SJCRH30 (cell line): ENCODE measurements at regions not wholly inside any gene's neighbourhood (a gene's known extent, or its start where the extent isn't known, plus 50 kb on each side); places are given as distances from the start of the nearest gene placed in this dataset.

ENCODE experiments used
- DNase-seq, 2 experiments: peaks; one replicate each; pipeline ENCODE4 v3.0.0-alpha.2; 2015 to 2020
- H3K27ac ChIP-seq: fragments of 250-450 bp; sonication (Bioruptor Pico); 2 replicates; pipeline ENCODE4 v1.5.1; 2020; ENCODE audit warnings: mild to moderate bottlenecking, moderate library complexity
- H3K27me3 ChIP-seq: fragments of 250-450 bp; sonication (Bioruptor Pico); 2 replicates; pipeline ENCODE4 v1.5.1; 2020; ENCODE audit warnings: mild to moderate bottlenecking, moderate library complexity
- H3K36me3 ChIP-seq: fragments of 250-450 bp; sonication (Bioruptor Pico); 2 replicates; pipeline ENCODE4 v1.5.1; 2020; ENCODE audit warnings: mild to moderate bottlenecking, moderate library complexity
- H3K4me1 ChIP-seq: fragments of 250-450 bp; sonication (Bioruptor Pico); 2 replicates; pipeline ENCODE4 v1.5.1; 2020; ENCODE audit warnings: mild to moderate bottlenecking, moderate library complexity
- H3K4me3 ChIP-seq: fragments of 250-450 bp; sonication (Bioruptor Pico); 2 replicates; pipeline ENCODE4 v1.5.1; 2020; ENCODE audit warnings: mild to moderate bottlenecking, moderate library complexity
- H3K9me3 ChIP-seq: fragments of 250-450 bp; sonication (Bioruptor Pico); replicated peaks from 2 replicates; pipeline ENCODE4 v1.5.1; 2020; ENCODE audit warnings: mild to moderate bottlenecking, moderate library complexity

DNA sequence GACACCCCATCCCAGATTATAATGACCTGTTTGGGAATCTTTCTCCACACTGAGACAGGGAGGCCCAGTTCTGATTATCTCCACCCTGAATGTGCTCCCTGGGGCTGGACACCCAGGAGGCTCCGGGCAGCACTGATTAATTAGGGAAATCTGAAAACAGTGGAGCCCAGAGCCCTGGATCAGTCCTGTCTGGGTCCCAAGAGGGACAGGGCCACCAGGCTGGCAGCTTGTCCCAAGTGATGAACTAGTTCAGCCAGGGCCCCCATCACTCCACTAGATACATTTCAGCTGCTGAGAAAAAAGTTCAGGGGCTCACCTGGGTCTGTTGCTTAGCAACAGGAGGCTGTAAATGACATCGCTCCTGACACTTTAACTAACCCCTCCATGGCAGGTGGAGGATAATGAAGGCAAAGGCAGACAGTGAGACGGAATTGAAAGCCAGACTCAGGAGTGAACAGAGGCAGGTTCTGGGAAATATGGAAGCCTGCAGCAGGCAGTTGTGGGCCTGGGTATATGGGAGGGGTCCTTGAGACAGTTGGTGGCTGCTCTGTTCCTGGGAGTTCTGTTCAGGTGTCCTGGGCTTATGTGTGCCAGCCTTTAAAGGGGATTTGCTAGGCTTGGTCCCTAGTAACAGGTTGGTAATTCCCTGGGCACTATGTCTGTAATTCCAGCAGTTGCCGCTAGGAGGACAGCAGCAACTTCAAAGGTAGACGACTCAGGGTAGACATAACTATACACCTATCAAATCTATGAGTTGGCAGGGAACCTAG lies 78.3 kb upstream of the CTNNBL1 start:
- no peaks in the 10 kb centered on the region for H3K27me3 ChIP-seq
- no peaks in the 10 kb centered on the region for H3K9me3 ChIP-seq
- H3K4me1 ChIP-seq: no peaks in the 10 kb centered on the region
- no peaks in the 10 kb centered on the region for H3K36me3 ChIP-seq
- H3K4me3 ChIP-seq: no peak overlapping the region
- DNase-seq: peak; percentile 58 to 86
- H3K27ac ChIP-seq: no peak overlapping the region

DNA sequence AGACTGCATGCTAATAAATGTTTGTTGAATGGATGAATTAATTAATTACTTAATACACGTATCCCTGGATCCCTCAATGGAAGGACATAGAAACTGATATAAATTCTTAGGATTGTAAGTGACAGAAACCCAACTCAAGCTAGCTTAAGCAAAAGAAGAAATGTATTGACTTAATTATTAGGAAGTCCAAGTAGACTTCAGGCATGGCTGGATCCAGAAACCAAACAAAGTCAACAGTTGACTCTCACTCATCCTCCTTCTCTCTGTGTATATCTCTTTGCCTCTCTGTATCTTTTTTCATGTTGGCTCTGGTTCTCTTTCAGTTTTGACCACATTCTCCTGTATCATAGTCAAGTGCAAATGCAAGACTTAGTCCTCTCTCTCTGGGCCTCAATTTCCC lies 82.0 kb upstream of the CTNNBL1 start:
- Histone ChIP-seq H3K4me1 (no peaks in the 10 kb centered on the region), H3K4me3 (no peak overlapping the region), H3K9me3 (no peaks in the 10 kb centered on the region), H3K27me3 (no peaks in the 10 kb centered on the region), H3K36me3 (no peaks in the 10 kb centered on the region), H3K27ac (no peak overlapping the region)
- no peak for DNase-seq

DNA sequence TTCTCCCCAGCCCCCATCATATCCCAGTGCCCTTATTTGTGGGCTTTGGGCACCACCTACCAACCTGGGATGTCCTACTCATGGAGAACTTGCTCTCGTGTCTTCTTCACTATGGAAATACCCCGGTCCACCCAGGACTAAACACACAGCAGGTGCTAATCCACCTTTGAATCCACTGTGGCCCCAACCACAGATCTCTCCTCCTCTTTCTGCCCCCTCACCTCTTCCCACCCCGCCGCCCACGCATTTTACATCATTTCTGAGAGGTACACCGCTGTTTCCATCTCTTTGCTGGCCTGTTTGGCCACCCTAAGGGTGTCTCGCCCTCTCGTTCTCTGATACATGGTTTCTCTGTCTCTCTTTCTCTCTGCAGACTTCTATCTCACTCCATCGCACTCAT lies 82.5 kb upstream of the CTNNBL1 start:
- Histone ChIP-seq H3K27ac (no peak overlapping the region), H3K36me3 (no peaks in the 10 kb centered on the region), H3K27me3 (no peaks in the 10 kb centered on the region), H3K4me3 (no peak overlapping the region), H3K4me1 (no peaks in the 10 kb centered on the region), H3K9me3 (no peaks in the 10 kb centered on the region)
- DNase-seq: no peak

DNA sequence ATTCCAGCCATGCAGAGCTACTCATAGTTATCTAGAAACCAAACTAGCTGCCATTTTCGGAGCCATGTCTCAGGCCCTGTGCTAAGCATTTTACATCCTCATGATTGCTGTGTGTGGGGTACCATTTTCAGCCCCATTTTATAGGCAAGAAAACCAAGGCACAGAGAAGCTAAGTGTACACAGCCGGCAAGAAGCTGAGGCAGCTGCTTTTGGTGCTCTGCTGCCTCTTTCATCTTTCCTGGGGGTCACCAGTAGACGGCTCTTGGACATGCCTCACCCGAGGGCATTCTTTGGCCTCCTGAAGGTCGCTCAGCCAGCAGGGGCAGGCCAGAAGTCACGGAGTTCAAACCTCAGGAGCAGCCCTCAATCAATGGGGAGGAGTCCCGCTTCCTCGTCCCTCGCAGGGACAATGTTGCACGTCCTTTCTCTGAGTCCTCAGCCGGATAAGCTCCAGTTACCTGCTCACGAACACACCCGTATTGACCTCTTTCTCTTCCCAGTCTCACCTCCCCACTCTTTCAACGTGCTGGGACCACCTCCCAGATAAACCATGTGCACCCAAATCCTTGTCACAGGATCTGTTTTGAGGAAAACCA lies 82.6 kb upstream of the BLCAP start:
- DNase-seq: no peak
- H3K4me3 ChIP-seq: no peak overlapping the region
- H3K27me3 ChIP-seq: no peaks in the 10 kb centered on the region
- H3K27ac ChIP-seq: no peak overlapping the region
- no peaks in the 10 kb centered on the region for H3K4me1 ChIP-seq
- no peaks in the 10 kb centered on the region for H3K9me3 ChIP-seq
- H3K36me3 ChIP-seq: no peaks in the 10 kb centered on the region

DNA sequence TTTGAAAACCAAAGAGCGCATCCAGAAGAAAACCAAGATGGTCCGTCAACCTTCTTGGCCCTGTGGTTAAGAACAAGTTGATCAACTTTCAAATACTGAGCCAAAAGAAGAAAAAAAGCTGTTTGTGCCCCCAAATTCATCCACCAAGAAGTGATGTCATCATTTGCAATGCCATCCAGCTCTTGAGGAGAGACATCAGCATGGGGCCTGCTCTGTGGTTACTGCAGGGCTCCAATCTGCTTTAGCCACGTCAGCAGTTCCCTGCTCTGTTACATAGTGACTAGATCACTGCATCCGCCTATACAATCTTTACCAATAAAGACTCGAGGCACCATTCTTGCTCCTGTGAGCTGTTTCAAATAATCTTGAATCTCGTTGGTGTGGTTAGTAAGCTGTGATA lies 75.0 kb upstream of the BLCAP start:
- H3K4me1 ChIP-seq: no peaks in the 10 kb centered on the region
- H3K27me3 ChIP-seq: peaks cover 8% of the 10 kb centered on the region; the same call in 1 of the 2 replicates
- H3K27ac ChIP-seq: no peak overlapping the region
- no peaks in the 10 kb centered on the region for H3K9me3 ChIP-seq
- H3K36me3 ChIP-seq: no peaks in the 10 kb centered on the region
- no peak for DNase-seq
- H3K4me3 ChIP-seq: no peak overlapping the region

DNA sequence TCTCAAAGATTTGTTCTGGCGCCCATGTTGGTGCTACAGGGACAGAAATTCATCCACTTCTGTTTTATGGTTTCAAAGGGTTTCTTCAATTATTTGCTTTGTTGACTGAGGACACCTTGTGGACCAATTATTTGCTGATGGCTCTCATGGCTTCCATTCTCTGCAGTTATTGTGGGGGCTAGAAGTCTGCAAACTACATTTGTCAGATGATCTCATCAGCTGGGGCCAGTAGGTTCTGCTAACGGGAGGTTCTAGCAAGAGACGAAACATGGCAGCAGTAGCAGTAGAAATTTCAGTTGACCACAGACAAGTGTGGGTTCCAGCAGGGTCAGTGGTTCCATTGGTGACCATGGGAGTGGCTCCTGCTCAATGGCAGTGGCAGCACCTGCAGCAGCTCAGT lies 72.8 kb upstream of the BLCAP start:
- Histone ChIP-seq H3K4me3 (no peak overlapping the region), H3K36me3 (no peaks in the 10 kb centered on the region), H3K4me1 (no peaks in the 10 kb centered on the region), H3K27me3 (peaks cover 8% of the 10 kb centered on the region; the same call in 1 of the 2 replicates), H3K27ac (no peak overlapping the region), H3K9me3 (no peaks in the 10 kb centered on the region)
- no peak for DNase-seq

DNA sequence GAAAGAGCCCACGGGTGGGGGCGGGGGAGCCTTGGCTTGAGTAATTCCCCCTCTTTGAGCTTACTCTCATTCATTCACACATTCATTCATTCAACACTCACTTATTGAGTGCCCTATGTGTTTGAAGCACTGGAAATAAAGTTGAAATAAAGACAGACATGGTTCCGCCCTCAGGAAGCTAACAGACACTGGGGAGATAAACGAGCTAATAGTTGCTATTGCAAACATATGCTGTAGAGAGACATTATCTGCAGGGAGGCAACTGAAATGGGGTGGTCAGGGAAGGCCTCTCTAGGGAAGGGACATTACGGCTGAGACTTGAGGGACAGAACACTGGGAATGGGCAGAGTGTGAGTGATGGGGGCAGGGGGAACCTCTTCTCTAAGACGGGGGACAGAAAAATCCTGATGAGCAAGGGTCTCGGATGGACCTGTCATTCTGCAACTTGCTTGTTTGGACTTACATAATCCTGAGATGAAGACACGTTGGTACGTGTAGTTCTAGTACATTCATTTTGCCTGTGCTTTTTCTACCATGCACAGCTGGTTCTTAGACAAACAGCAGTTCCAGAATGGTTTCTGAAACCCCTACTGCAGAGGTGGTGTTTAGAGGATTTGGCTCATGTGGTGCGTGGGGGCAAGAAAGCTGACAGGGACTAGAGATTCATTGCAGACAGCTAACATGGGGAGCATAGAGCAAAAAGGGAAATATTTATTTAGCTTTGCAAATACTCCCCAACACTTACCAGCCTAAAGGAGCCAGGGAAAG lies 71.1 kb upstream of the BLCAP start:
- Histone ChIP-seq H3K4me1 (no peaks in the 10 kb centered on the region), H3K36me3 (no peaks in the 10 kb centered on the region), H3K27me3 (peaks cover 8% of the 10 kb centered on the region; the same call in 1 of the 2 replicates), H3K4me3 (no peak overlapping the region), H3K9me3 (no peaks in the 10 kb centered on the region), H3K27ac (no peak overlapping the region)
- no peak for DNase-seq

DNA sequence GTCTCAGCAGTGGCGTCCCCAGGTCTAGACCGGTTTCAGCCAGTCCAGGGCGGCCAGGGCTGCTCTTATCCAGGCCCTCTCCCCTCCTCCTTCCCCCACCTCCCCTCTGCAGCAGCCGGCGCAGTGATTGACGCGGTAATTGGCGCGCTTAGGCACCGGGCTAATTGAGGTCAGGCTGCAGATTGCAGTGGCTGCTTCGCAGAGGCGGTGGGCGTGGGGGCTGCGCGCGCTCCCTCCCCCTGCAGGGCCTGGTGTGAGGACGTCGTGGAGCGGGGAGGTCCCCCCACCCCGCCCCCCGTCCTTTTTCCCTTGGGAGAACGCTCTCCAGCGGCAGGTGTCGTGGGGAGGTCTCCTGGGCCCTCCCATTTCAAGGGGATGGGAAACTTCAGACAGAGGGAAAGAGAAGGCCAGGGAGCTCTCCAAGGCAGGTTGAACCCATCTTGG lies 70.4 kb upstream of the BLCAP start:
- Histone ChIP-seq H3K36me3 (no peaks in the 10 kb centered on the region), H3K27ac (no peak overlapping the region), H3K27me3 (peaks cover 8% of the 10 kb centered on the region; the same call in 1 of the 2 replicates), H3K4me1 (no peaks in the 10 kb centered on the region), H3K9me3 (no peaks in the 10 kb centered on the region), H3K4me3 (no peak overlapping the region)
- no peak for DNase-seq

DNA sequence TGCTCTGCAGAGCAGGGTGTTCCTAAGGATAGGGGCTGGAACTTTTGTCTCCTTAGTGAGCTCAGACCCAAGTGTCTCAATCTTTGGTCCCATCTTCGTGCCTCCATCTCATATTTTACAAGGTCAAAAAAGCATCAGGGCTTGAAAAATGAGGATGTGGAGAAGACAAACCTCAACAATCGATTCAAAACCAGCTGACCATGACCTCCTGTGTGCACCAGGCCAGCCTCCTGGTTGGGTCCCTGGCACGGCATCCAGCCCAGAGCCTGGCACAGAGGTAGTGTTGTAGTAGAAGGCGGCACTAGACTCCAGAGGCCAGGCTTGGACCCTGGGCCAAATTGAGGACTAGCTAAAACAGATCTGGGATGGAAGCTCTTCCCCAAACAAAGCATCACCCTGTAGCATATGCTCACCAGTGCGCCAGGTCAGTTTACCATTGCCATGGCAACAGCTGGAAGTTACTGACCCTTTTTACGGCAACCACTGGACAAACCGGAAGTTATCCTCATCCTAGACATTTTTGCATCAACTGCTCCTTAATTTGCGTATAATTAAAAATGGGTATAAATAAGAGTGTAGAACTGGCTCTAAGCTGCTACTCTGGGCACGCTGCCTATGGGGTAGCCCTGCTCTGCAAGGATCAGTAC lies 69.3 kb upstream of the BLCAP start:
- no peak overlapping the region for H3K4me3 ChIP-seq
- no peaks in the 10 kb centered on the region for H3K4me1 ChIP-seq
- H3K27me3 ChIP-seq: peaks cover 12% of the 10 kb centered on the region; the same call in 1 of the 2 replicates
- peak in 1 of 2 experiments; percentile 24 for DNase-seq
- no peaks in the 10 kb centered on the region for H3K9me3 ChIP-seq
- H3K36me3 ChIP-seq: no peaks in the 10 kb centered on the region
- H3K27ac ChIP-seq: no peak overlapping the region

DNA sequence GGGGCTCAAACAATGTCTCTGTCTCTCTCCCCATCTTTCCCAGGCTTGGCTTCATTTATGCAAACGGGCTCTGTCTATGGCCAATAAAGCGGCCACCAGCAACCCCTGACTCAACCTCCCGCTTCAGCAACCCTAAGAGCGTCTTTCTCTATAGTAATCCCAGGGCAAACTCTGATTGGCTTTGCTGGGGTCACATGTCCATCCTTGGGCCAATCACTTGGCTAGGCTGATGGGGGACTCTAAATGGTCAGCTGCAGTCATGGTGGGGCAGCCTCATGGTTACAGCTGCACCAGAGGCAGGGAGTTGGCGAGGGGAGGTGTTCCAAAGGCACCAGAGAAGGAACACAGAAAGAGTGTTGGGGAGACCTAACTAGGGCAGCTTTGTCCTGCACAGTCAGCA lies 68.5 kb upstream of the BLCAP start:
- no peak for DNase-seq
- Histone ChIP-seq H3K27ac (no peak overlapping the region), H3K9me3 (no peaks in the 10 kb centered on the region), H3K36me3 (no peaks in the 10 kb centered on the region), H3K4me1 (no peaks in the 10 kb centered on the region), H3K27me3 (peaks cover 15% of the 10 kb centered on the region; the same call in 1 of the 2 replicates), H3K4me3 (no peak overlapping the region)

DNA sequence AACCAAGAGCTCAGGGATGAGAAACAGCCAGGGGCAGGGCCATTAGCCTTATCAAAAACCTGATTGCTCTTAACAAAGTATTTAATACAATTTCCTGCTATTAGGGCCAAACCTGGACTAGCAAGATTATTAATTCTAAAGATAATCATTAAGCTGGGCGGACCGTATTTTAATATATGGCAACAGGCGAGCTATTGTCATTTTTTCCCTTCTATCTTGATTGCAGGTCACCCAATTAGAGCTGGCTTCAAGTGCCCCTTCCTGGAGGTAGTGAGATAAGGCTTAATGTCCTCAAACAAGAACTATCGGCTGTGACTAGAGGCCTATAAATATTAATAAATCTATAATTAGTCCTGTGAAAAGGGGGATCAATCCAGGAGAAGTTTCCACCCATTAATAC lies 66.0 kb upstream of the BLCAP start:
- Histone ChIP-seq H3K4me1 (no peaks in the 10 kb centered on the region), H3K36me3 (no peaks in the 10 kb centered on the region), H3K27me3 (peaks cover 10% of the 10 kb centered on the region; the same call in 1 of the 2 replicates), H3K4me3 (no peak overlapping the region), H3K9me3 (no peaks in the 10 kb centered on the region), H3K27ac (no peak overlapping the region)
- DNase-seq: no peak

DNA sequence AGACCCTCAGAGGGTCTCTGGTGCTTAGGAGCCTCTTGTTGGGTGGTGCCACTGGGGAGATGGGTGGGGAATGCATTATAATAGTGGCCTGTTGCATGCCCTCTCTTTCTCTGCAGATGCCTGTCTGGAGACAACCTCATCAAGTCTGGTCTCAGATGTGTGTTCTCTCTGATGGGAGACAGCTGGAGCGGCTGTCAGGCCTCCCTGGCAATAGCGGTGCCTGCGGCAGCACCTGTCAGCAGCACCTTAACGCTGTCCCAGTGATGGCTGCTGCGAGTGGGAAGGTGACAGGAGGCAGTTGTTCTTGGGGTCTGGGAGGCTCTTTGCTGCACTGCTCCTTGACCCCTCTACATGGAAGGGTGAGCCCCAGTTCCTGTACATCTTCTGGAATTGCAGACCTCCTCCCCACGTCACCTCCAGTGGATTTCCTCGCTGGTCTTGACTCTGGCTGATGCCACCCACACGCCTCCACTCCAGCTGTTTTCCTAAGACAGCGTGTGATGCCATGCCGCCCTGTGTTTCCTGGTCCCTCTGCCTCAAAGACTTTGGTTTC lies 63.3 kb upstream of the BLCAP start:
- Histone ChIP-seq H3K9me3 (no peaks in the 10 kb centered on the region; the same call in 1 of the 2 replicates), H3K4me1 (no peaks in the 10 kb centered on the region), H3K27ac (no peak overlapping the region), H3K27me3 (0 out of 2 replicates have a peak, but pooled peaks cover 7% of the 10 kb centered on the region), H3K36me3 (no peaks in the 10 kb centered on the region), H3K4me3 (no peak overlapping the region)
- DNase-seq: no peak

DNA sequence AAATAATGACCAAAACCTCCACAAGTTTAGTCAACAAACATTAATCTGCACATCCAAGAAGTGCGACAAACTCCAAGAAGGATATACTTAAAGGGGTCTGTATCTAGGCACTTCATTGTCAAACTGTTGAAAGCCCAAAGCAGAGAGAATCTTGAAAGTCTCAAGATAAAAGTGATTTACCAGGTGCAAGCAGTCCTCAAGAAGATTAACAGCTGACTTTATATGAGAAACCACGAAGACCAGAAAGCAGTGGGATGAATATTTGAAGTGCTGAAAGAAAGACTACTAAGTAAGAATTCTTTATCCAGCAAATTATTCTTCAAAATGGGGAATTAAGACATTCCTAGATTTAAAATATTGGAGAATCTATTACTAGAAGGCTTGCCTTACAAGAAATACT lies 58.4 kb upstream of the BLCAP start:
- no peak overlapping the region for H3K4me3 ChIP-seq
- no peak for DNase-seq
- H3K4me1 ChIP-seq: no peaks in the 10 kb centered on the region
- H3K27me3 ChIP-seq: peaks cover 7% of the 10 kb centered on the region; the same call in 1 of the 2 replicates
- H3K36me3 ChIP-seq: no peaks in the 10 kb centered on the region
- H3K9me3 ChIP-seq: peaks cover 3% of the 10 kb centered on the region; the same call in 1 of the 2 replicates
- H3K27ac ChIP-seq: no peak overlapping the region

DNA sequence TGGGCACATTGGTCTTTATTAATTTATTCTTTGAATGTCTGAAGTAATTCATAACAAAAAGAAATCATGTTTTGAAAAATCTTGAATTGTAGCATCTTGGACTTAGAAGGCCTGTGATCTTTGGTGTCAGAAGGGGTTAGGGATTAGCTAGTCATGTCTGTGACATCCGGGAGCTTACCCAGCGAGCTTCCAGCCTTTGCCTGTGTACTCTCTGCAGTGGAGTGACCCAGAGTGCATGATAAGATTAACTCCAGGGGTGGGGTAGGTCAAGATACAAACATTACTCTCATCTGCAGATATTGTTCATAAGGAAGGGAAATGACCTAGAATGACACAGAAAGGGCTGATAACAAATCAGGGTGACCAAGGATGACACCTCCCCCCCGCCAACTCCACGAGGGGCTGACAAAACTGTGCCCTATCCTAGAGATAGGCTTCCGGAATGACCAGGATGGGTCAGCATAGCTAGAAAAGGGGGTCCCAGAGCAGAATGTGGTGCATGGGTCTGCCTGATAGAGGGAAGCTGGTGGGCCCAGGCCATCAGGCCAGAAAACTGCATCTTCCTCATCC lies 56.6 kb upstream of the BLCAP start:
- peaks cover 7% of the 10 kb centered on the region; the same call in 1 of the 2 replicates for H3K27me3 ChIP-seq
- H3K4me1 ChIP-seq: no peaks in the 10 kb centered on the region
- H3K27ac ChIP-seq: no peak overlapping the region
- no peak overlapping the region for H3K4me3 ChIP-seq
- no peak for DNase-seq
- H3K9me3 ChIP-seq: peaks cover 3% of the 10 kb centered on the region; the same call in 1 of the 2 replicates
- no peaks in the 10 kb centered on the region for H3K36me3 ChIP-seq
